COLO668 (cell line): ENCODE measurements at regions not wholly inside any gene's neighbourhood (a gene's known extent, or its start where the extent isn't known, plus 50 kb on each side); places are given as distances from the start of the nearest gene placed in this dataset.
"Not testable (repeated sequence)": the region's sequence is repeated elsewhere in the genome, so short reads cannot be mapped to it uniquely, and the experiment has no call there.

Experiments used
- DNase-seq: peaks from one replicate; lab custom pipeline; 2025; ENCODE audit not compliant: unreplicated experiment; lab: John Stamatoyannopoulos, UW

DNA sequence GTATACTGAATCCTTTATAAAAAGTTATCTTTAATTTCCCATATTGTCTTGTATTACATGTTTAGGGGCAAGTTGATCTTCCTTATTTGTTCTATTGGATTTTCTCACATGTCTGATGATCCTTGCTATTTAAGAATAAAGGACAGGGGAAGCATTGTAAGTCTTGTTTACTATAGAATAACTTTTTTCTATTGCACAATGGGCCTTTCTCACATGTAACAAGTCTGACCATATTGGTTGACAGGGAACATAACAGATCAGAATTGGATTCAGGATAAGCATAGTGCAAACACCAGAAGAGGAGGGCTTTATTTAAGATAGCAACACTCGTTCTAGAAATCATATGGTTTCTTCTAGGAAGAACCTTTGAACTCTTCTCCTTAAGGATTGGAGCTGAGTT, 257.9 kb upstream of the RBMS3 start:
- DNase-seq = no peak

DNA sequence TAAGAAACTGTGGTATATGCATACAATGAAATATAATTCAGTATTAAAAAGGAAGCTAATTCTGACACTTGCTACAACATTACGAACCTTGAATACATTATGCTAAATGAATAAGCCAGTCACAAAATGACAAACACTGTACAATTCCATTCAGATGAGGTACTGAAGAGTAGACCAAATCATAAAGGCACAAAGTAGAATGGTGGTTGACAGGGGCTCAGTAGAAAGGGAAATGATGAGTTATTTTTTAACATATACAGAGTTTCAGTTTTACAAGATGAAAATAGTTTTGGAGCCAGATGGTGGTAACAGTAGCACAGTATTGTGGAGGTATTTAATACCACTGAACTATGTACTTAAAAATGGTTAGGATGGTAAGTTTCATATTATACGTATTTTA, 254.6 kb upstream of the RBMS3 start:
- DNase-seq = no peak

DNA sequence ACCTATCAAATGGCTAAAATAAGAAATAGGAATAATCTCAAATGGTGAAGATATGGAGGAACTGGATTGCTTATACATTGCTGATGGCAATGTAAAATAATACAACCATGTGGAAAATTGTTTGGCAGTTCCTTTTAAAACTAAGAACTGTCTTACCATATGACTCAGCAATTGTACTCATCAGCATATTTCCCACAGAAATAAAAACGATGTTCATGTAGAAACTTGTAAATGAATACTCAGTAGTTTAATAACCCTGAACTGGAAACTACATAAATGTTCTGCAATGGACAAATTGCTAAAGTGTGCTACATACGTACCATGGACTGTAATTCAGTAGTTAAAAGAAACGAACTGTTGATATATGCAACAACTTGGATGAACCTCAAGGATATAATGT, 253.9 kb upstream of the RBMS3 start:
- no peak for DNase-seq

DNA sequence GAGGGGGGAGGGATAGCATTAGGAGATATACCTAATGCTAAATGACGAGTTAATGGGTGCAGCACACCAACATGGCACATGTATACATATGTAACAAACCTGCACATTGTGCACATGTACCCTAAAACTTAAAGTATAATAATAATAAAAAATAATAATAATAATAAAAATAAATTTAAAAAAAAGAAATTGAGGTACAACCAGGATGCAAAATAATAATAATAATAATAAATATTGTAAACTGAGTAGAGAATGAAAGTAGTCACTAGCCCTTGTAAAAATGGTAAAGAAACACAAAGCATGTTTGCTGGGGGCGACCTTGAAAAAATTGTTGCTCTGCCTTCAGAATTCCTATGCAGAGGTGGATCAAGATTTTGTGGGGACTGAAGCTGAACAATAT, 249.7 kb upstream of the RBMS3 start:
- DNase-seq = not testable (repeated sequence)

DNA sequence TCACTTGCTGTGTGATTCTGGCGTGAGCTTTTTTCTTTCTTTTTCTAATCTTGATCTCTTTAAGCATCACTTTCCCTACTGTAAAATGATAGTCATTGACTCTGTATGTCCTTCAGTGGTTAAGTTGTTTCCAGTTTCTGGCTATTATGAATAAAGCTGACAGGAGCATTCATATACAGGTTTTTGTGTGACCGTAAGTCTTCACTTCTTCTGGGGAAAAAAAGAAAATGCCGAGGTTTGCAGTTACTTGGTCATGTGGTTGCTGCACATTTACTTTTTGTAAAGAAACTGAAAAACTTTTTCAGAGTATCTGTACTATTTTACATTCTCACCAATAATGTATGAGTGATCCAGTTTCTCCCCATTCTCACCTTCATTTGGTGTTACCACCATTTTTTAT, 247.4 kb upstream of the RBMS3 start:
- no peak for DNase-seq

DNA sequence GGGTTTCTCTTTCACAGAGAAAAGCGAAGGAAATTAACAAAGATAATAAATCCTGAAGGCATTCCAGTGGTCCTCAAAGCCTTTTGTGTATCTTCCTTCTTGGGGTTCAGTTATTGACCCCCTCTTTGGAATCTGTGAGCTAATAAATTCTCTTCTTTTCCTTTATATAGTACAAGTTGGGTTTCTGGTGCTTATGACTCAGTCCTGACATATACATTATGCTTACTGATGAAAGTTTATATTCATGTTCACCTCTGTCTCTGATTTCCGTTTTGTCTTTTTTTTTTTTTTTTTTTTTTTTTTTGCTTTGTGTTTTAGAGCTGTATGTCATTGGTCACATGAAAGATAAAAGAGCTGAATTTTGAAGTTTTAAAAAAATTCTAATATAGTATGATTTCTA, 230.7 kb upstream of the RBMS3 start:
- no peak for DNase-seq

DNA sequence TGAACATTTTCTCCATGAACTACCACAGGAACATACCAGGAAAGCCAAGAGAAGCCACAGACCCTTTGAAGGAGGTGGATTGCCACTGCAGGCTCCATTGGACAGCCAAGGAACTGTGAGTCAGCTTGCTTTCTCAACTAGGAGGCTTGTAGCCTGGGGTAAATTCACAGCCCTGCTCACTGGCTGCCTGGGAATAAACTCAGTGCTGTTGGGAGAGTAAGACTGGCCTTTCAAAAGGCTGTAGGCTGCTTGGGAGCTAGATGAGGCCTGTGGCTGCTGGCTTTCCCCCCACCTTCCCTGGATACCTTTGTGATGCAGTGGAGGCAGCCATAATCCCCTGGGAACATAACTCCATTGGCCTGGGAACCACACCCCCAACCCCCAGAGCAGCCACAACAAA, 223.5 kb upstream of the RBMS3 start:
- DNase-seq = no peak

DNA sequence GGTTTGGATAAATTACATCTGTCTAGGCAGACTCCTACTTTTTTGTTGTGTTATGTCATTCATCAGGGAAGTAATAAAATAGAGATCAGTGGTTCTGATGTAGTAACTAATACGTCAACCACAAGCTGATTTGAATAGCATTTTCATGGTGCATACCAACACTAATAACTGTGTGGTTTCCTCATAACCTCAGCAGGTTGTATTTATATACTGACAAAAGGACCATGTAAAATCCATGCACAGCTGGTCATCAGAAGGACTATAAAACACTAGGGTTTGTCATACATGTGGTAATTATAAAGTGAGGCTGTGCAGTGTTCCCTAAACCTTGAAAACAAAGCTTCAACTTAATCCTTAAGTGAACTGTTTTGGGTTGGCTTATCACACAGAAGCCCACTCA, 216.8 kb upstream of the RBMS3 start:
- DNase-seq = no peak

DNA sequence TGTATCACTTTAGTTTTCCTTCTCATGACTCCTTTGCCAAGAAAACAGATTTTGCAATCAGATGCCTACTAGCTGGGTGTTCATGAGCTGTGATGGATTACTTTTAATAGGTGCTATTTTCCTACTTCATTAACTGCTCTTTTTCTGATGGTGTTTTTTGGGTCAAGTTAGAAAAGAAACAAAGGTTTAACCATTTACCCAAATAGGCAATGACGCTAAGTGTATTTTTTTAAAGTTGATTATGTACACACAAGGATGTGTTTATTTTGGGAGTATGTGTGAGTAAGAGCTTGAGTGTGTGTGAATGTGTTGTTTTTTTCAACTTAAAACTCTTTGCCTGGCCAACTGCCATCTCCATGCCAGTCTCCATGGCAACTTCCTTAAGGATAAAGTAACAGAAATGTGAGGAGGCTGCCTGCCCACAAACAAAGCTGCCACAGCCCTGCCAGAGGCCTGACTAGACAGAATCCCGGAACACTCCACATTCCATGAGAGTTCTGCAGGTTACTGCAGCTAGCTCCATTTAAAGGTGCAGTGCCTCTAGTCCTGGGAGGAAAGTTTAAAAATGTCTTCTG, 215.6 kb upstream of the RBMS3 start:
- peak; percentile 63 for DNase-seq

DNA sequence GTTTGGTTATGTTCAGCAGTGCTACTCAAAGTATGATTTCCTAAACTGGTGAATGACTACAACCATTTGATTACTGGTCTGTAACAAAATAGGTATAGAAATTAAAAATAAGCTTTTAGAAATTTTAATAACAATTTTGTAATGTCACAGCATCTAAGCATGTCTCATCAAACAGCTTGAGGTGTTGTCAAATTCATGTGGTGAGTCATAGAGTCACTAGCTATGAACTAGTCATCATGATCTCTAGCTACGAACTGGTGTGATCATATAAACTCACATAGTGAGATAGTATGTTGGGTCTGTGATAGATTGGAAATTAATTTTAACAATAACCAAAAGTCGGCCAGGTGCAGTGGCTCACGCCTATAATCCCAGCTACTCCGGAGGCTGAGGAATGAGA, 213.9 kb upstream of the RBMS3 start:
- no peak for DNase-seq

DNA sequence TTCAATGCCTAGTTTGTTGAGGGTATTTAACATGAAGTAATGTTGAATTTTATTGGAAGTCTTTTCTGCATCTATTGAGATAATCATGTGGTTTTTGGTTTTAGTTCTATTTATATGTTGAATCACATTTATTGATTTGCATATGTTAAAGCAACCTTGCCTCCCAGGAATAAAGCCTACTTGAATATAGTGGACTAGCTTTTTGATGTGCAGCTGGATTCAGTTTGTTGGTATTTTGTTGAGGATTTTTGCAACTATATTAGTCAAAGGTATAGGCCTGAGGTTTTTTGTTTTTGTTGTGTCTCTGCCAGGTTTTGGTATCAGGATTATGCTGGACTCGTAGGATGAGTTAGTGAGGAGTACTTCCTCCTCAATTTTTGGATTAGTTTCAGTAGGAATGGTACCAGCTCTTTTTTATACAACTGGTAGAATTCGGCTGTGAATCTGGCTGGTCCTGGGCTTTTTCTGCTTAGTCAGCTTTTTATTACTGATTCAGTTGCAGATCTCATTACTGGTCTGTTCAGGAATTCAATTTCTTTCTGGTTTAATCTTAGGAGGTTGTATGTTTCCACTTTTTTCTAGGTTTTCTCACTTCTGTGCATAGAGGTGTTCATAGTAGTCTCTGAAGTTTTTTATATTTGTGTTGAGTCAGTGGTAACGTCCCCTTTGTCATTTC, 209.8 kb upstream of the RBMS3 start:
- DNase-seq = no peak

DNA sequence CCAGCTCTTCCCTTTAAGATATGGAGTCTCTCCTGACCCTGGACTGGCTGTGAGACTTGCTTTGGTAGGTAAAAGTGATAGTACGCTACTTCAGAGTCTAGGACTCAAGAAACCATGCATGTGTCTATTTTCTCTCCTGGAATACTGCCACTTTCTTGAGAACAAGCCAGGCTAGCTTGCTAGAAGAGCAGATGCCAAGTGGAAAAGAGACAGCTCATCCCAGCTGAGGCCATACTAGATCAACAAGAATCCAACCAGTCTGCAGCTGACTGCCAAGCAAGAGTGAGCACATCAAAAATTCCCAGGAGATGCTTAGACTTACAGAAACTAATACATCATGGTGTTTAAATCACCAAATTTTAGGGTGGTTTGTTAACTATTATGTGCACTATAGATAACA, 208.3 kb upstream of the RBMS3 start:
- no peak for DNase-seq

DNA sequence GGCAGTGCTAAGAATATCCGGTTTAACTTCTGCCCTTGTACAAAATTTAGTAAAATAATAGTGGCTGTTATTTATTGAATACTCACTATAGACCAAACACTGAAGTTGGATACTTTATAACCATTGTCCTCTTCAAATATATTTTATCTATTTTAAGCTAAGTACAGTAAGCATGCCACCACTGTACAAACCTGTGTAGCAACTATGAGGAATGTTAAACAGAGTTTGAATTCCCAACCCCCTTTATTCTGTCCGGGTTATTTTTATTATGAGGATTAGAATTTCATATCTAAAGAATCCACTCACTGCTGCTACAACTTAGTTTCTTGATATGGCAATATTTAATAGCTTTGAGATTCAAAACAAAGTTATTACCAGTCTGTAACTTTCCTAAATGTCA, 203.5 kb upstream of the RBMS3 start:
- DNase-seq = no peak

DNA sequence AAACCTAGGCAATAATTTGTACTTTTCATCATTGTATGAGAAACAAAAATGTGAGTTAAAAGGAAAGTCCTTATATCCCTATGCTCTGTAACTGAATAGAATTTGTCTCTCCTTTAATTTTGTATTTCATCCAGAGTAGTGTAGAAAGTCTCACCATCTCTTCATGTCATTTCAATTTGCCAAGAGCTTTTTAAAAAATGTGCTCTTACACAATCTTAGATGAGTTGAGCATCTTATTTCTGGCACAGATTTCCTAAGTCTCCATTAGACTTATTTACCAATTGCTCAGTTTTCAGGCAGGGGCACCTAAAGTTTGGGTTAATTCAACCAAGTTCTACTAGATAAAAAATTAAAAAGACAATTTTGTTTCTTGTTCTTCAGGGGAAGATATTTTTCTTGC, 201.5 kb upstream of the RBMS3 start:
- no peak for DNase-seq

DNA sequence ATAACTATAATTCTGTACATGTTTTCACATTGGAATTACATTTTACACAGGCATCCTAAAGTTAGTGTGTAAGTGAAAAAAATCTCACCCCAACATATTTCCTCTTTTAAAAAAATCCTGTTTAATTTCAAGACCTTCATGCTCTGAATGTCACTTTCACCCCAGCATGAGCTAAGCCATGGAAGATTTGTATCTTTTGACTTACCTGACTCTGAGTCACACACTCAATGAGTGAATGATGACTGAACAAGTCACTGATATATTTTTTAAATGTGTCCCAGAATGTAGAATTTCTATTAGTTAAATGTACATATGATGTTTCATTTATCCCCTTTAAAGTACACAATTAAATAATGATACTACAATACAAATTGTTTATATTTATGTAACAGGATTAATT, 199.9 kb upstream of the RBMS3 start:
- no peak for DNase-seq

DNA sequence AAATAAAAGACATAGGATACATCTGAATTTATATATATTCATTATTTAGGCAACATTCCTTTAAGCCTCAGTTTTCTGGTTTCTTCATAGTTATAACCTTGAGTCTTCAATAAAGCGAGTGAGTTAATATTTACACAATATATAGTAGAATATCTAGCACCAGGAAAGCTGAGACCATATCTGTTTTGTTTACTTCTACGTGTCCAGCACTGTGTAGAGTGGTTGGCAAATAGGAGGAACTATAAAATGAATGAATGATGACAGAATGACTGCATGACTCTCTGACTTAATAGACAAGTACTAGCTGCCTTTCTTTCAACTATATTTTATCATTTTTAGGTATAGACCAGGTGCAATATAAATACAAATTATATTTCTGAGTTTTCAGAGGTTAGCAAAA, 197.8 kb upstream of the RBMS3 start:
- DNase-seq = no peak

DNA sequence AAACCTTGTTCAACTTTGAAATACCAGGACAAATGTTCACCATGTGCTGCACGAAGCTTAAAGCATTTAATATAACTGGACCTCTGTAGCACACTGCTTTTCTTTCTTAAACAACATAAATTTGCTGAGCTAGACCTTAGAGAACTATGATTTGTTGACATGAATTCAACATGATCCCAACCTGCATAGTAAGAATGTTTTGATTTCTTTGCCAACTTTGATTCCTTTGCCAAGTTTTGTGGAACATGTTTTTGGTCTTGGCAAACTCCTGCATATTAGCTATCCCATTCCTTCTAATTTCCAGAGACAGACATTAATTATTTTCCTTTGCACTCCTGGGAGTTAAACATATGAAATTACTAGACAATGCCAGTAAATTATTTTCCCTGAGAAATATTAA, 197.2 kb upstream of the RBMS3 start:
- DNase-seq = no peak

DNA sequence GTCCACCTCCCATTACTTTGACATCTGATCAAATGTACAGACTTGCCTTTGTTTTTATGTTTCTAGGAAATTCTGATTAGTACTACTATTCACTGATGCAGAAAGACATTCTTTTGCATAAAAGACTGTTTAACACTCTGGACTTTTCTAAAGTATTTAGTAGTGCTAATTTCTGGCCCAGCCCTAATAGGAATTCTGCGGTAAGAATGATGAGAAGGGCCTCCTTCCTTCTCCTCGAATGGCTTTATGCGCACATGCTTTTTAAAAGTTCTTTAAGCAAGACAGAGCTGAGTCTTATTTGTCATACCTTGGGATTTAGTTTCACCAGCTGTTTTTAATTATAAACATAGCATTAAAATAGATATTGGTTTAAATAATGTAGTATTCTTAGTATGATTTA, 192.3 kb upstream of the RBMS3 start:
- no peak for DNase-seq

DNA sequence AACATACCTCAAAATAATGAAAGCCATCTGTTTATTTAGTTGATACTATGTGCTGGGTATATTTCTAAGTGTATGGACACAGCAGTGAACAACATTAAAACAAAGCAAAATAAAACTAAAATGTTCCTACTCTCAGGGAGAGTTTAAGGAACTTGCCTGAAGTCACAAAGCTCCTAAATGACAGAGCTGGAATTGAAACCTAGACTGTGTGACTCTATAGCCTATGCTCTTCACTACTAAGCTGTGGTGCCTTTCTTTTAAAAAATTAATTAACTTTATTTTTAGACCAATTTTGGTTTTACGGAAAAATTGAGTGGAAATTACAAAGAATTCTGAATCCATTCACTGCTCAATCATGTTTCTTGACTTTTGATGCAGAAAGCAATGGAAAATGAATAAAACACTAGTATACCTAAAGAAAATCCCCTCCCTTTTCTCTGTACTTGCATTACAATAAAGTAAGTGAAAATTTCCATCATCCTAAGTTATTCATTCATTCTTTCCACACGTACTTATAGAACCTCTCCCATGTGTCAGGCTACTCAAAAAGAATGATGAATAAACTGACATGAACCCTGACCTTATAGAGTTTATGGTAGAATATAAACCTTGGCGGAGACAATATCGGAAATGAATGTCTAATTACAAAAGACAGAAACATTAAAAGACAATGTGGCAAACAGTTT, 189.8 kb upstream of the RBMS3 start:
- no peak for DNase-seq

DNA sequence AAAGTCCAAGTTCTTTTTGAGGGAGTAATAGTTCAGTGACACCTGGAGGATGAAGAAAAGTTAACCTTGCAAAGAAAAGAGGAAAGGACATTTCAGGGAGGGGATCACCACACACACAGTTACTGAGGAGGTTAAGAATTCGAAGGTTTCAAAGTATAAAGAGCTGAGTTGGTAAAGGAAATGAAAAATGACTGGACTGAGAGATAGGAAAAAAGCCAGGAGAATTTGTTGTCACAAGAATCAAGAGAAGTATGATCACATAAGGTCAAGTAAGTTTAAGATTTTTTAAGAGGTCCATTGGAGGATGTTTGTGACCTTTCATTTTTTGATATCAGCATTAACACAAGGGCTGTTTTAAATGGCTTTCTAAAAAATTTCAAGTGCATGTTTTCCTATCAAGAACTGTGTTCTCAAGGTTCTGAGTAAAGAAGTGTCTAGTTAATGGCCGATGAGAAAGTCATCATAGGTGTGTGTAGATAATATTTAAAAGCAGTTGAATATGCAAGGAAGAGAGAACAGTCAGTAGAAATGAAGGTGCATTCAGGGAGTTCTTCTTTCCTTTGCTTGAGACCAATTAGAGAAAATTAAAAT, 189.2 kb upstream of the RBMS3 start:
- no peak for DNase-seq

DNA sequence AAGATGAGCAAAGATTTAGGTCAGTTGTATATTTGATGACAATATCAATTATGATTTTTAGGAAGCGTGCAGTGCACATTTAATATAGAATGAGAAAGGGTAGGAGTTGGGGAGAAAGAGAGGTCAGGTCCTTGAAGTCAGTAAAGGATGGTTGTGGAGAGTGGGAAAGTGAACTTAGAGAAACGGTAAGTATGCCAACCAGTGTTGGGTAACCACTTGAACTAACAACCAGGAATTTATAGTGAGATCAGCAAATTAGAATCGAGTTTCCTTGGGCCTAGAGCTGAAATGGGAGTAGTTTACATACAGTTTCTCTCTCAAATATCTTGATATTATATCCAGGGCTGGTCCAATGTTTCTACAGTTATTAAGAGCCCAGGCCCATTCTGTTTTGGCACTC, 188.5 kb upstream of the RBMS3 start:
- DNase-seq = no peak

DNA sequence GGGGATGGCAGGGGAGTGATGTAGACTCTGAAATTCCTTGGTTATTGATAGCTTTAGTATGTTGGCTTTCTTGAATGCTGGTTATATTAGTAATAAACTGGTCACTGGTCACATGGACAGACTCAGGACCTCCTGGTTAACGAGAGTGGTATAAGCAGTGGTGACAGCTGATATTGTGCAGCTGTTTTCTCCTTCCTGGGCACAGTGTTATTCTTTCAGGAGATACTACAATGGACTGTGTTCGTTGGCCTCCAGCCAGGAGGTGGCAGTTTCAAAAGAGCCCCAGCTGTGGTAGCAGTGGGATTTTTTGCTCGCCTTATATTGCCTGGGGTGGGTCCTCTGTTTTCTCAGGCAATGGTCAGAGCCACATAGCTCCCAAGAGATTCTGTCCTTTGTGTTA, 181.6 kb upstream of the RBMS3 start:
- DNase-seq = peak; percentile 49
